ENCODE measurements at regions not wholly inside any gene's neighbourhood (a gene's known extent, or its start where the extent isn't known, plus 50 kb on each side); places are given as distances from the start of the nearest gene placed in this dataset.

- POLR2A ChIA-PET = no interaction called here
- no peak for TF ChIP-seq MYC (IDR thresholded peaks at IDR 0.05; ENCODE audit: low read depth, low read length)
- TF ChIP-seq GATA2 (IDR thresholded peaks at IDR 0.05; ENCODE audit: insufficient read depth, insufficient read length, low read depth, low read length) = no peak
- no peak for TF ChIP-seq CTCF (IDR thresholded peaks at IDR 0.05; ENCODE audit: extremely low read depth in 1 of 2, insufficient read depth in 1 of 2, low read depth in 1 of 2, low read length in 2 of 2)
- no peak for TF ChIP-seq EZH2 (IDR thresholded peaks at IDR 0.05; ENCODE audit: borderline replicate concordance, low read depth, low read length, severe bottlenecking)
- TF ChIP-seq FOS (IDR thresholded peaks at IDR 0.05; ENCODE audit: borderline replicate concordance, insufficient read depth, low read length) = no peak
- TF ChIP-seq JUN (IDR thresholded peaks at IDR 0.05; ENCODE audit: borderline replicate concordance, insufficient read depth, insufficient read length, low read depth) = no peak
- TF ChIP-seq POLR2A (IDR thresholded peaks at IDR 0.05; ENCODE audit: low read depth, low read length) = no peak
- no peak for TF ChIP-seq MAX (IDR thresholded peaks at IDR 0.05; ENCODE audit: insufficient read depth, insufficient read length)
- no peak for TF ChIP-seq POLR2AphosphoS5 (IDR thresholded peaks at IDR 0.05; ENCODE audit: insufficient read depth, low read depth, low read length)
- FAIRE-seq = no peak
- H3K27ac ChIP-seq (ENCODE audit: insufficient read depth, low read depth, low read length) = no peak overlapping the region
- H3K9ac ChIP-seq (replicated peaks; ENCODE audit: extremely low read depth, insufficient read depth, low read length) = no peak overlapping the region
- no peaks in the 10 kb centered on the region for H3K79me2 ChIP-seq (ENCODE audit: control insufficient read depth, insufficient read depth, low read length)
- H2AFZ ChIP-seq (ENCODE audit: low read depth, low read length) = no peak overlapping the region
- no peak for DNase-seq (ENCODE audit: low read depth, low spot score)
- no peak overlapping the region for H3K4me2 ChIP-seq (ENCODE audit: insufficient read depth, low read length)
- no peak overlapping the region for H3K4me3 ChIP-seq (replicated peaks in 1 of 3; ENCODE audit: insufficient read depth in 1 of 3, low read depth in 1 of 3, low read length in 3 of 3)
- H3K4me1 ChIP-seq (ENCODE audit: control insufficient read depth, extremely low read depth, insufficient read depth, low read length) = peaks cover 8% of the 10 kb centered on the region
- H3K27me3 ChIP-seq (ENCODE audit: control insufficient read depth in 2 of 2, insufficient read depth in 2 of 2, low read length in 2 of 2) = peaks cover 0 to 9% of the 10 kb centered on the region in 2 experiments
- no peaks in the 10 kb centered on the region for H3K36me3 ChIP-seq (ENCODE audit: control insufficient read depth in 2 of 2, extremely low read depth in 1 of 2, insufficient read depth in 2 of 2, low read length in 2 of 2)
- intact Hi-C loops (cut with micrococcal nuclease) (loop anchor here (2.0 kb wide), 1 partner anchor 69 kb away; no protein-coding TSS in a partner anchor), dilution Hi-C loops (cut with MboI; ENCODE audit: extremely low pct_ligation_motif_present, low sequenced_read_pairs) (no loop called here)
- H4K20me1 ChIP-seq (replicated peaks; ENCODE audit: control insufficient read depth, extremely low read depth, insufficient read depth, low read length) = no peaks in the 10 kb centered on the region
- CTCF ChIA-PET = interaction anchor here (1.7 to 2.1 kb wide), 2 partner anchors 12 to 63 kb away, joined by 5 to 8 read pairs; no protein-coding TSS in a partner anchor
- H3K9me3 ChIP-seq (replicated peaks; ENCODE audit: control insufficient read depth, insufficient read depth, low read length) = no peaks in the 10 kb centered on the region
- H3K9me1 ChIP-seq (replicated peaks; ENCODE audit: control insufficient read depth, extremely low read depth, insufficient read depth, low read length) = no peaks in the 10 kb centered on the region
- no TSS peak for BruUV-seq (replicated peaks)
Observed at GRCh38 chr1:20425622-20426021, 60.4 kb downstream of the CAMK2N1 start.
